G401.6 (cell line): ENCODE measurements at regions not wholly inside any gene's neighbourhood (a gene's known extent, or its start where the extent isn't known, plus 50 kb on each side); places are given as distances from the start of the nearest gene placed in this dataset.
"Not testable (repeated sequence)": the region's sequence is repeated elsewhere in the genome, so short reads cannot be mapped to it uniquely, and the experiment has no call there.

Experiments
- FAIRE-seq: peaks from 2 replicates; lab custom pipeline; 2012; peaks lifted over from hg19 to GRCh38; lab: Jason Lieb, UNC

GRCh38 chr2:52686935-52687334 lies 1080.7 kb upstream of the CHAC2 start:
- FAIRE-seq = no peak

GRCh38 chr2:52676056-52676455 lies 1091.5 kb upstream of the CHAC2 start:
- no peak for FAIRE-seq

GRCh38 chr2:52668724-52669123 lies 1098.9 kb upstream of the CHAC2 start:
- FAIRE-seq = no peak

GRCh38 chr2:52659546-52659945 lies 1108.1 kb upstream of the CHAC2 start:
- no peak for FAIRE-seq

- FAIRE-seq = no peak
These were observed 1109.0 kb upstream of the CHAC2 start for GRCh38 chr2:52658598-52658997.

- no peak for FAIRE-seq
These were observed 1127.9 kb upstream of the CHAC2 start for GRCh38 chr2:52639692-52640091.

GRCh38 chr2:52632543-52632942 lies 1135.1 kb upstream of the CHAC2 start:
- FAIRE-seq = no peak

GRCh38 chr2:52629944-52630343 lies 1137.7 kb upstream of the CHAC2 start:
- FAIRE-seq = no peak

- FAIRE-seq = no peak
These were observed 1138.1 kb upstream of the CHAC2 start for GRCh38 chr2:52629531-52629930.

GRCh38 chr2:52622266-52622665 lies 1145.3 kb upstream of the CHAC2 start:
- FAIRE-seq = no peak

GRCh38 chr2:52613064-52613463 lies 1154.5 kb upstream of the CHAC2 start:
- FAIRE-seq = no peak

GRCh38 chr2:52611759-52612158 lies 1155.8 kb upstream of the CHAC2 start:
- FAIRE-seq = no peak

GRCh38 chr2:52608030-52608429 lies 1159.6 kb upstream of the CHAC2 start:
- FAIRE-seq = no peak

- no peak for FAIRE-seq
These were observed 1170.3 kb upstream of the CHAC2 start for GRCh38 chr2:52597346-52597745.

GRCh38 chr2:52594026-52594425 lies 1173.6 kb upstream of the CHAC2 start:
- no peak for FAIRE-seq

- not testable (repeated sequence) for FAIRE-seq
These were observed 1183.5 kb upstream of the CHAC2 start for GRCh38 chr2:52584071-52584470.

- no peak for FAIRE-seq
These were observed 1195.1 kb upstream of the CHAC2 start for GRCh38 chr2:52572469-52572894.

GRCh38 chr2:52571380-52572347 lies 1195.9 kb upstream of the CHAC2 start:
- no peak for FAIRE-seq

- FAIRE-seq = no peak
These were observed 1196.9 kb upstream of the CHAC2 start for GRCh38 chr2:52570716-52571115.

- no peak for FAIRE-seq
These were observed 1204.5 kb upstream of the CHAC2 start for GRCh38 chr2:52563151-52563550.

- FAIRE-seq = no peak
These were observed 1209.3 kb upstream of the CHAC2 start for GRCh38 chr2:52558265-52558664.

GRCh38 chr2:52542297-52542696 lies 1225.3 kb upstream of the CHAC2 start:
- no peak for FAIRE-seq

- no peak for FAIRE-seq
These were observed 1228.3 kb upstream of the CHAC2 start for GRCh38 chr2:52539026-52539970.
